HG02678 (cell line): ENCODE measurements at regions not wholly inside any gene's neighbourhood (a gene's known extent, or its start where the extent isn't known, plus 50 kb on each side); places are given as distances from the start of the nearest gene placed in this dataset.
"Not testable (repeated sequence)": the region's sequence is repeated elsewhere in the genome, so short reads cannot be mapped to it uniquely, and the experiment has no call there.

Experiments
- ATAC-seq: cut with Tn5 transposase; IDR thresholded peaks from one replicate; pipeline ENCODE4 v1.9.1; 2021; ENCODE audit warnings: mild to moderate bottlenecking, moderate library complexity; ENCODE audit not compliant: unreplicated experiment

DNA sequence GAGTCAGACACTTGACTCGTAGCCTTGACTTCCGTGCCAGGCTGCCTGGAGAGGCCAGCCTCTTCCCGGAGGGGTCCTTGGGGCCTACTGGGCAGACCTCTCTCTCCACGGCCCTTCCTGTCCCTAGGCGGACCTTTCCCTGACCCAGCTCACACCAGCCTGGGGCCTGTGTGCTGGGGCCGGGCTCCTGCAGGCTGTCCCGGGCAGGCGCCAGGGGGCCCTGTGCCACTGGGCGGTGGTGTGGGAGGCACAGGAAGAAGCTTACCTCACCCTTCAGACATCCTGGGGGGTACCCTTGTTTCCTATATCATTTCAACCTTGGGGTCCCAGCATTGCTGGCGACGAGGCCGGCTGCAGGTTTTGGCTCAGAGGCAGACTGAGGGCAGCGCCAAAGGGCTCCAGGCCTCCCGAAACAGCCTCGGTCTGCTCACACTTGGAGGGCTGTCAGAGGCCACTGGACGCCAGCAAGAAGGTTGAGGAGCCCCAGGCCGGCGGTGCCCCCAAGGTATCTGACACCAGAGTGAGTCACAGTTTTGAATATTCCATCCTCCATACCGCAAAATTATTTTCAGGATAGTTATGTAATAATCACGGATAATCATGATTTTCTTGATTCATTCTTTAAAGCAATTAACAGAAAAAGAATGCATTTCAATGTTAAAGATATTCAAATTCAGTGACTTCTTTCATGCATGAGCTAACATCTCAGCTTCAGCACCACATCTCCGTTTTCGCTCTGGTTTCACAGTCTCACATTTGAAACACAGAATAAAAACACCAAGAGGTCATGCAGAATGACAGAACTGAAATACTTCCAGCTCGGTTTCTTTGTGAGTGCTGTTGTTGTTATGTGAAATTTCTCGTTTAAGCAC is 3967.6 kb upstream of the TPTE start:
- not testable (repeated sequence) for ATAC-seq

DNA sequence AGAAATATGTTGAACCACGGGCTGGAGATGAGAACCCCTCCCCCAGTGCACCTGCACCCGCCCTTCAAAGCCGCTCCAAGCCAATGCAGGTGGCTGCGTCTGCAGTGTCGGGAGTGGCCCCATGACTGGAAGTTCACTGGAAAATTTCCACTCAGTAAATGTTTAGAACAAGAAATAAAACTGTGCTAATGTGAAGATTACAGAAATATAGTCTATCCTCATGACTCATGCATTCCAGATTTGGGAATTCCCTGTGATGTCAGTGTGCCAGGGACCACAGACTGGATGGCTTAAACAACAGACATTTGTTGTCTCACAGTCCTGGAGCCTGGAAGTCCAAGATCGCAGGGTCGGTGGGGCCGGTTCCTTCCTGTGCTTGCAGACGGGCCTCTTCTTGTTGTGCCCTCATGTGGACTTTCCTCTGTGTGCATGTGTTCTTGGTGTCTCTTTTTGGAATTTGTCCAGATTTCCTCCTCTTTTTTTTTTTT is 3967.0 kb upstream of the TPTE start:
- ATAC-seq = not testable (repeated sequence)

DNA sequence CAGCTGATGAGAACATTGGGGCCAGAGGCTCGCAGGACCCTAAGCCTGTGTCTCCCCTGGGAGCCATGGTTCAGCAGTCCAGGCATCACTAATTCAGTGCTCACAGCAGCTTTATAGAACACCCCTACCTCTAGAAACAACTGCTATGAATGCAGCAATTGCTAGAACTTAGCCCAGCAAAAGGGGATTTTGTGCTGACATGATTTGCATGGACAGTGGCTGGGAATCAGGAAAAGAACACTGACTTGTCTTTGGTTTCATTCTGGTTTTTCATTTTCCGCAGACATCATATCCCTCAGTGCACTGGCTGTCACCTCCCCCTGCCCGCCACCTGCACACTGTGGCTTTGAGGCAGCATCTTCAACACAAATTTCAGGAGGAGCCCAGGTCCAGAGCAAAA is 3964.9 kb upstream of the TPTE start:
- ATAC-seq = peak; percentile 53

DNA sequence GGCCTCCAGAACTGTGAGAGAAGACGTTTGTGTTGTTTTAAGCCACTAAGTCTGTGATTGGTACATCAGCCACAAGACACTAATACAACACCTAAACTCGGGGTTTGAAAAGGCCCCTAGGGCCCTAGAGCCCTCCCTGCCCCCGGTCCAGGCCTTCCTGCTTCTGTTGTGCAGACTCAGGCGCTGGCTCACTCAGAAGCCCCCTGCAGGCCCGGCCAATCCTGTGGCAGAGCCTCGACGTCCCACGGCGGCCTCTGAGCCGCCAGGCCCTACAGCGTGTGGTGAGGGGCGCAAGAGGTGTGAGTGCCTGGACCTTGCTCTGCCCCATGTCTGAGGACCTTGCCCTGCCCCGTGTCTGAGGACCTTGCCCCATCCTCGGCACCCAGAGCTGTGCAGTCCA is 3964.0 kb upstream of the TPTE start:
- ATAC-seq = not testable (repeated sequence)

DNA sequence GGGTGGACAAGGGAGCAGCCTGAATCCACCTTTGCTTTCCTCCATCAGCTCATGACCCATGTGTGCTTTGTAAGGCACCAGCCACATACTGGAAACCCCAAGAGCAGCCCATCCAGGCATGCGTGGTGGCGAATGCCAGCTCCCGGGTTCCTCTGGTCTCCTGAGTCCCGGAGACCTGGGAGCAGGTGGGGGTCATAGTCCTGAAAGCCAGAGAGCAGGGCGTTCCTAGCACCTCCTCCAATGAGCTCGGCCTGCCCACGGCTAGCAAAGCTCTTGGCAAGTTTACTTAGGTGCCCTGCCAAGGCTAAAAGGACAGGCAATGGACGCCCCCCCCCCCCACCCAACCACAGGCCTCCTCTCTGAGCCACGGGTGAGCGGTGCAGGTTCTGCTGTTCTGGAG is 3960.2 kb upstream of the TPTE start:
- ATAC-seq = not testable (repeated sequence)

DNA sequence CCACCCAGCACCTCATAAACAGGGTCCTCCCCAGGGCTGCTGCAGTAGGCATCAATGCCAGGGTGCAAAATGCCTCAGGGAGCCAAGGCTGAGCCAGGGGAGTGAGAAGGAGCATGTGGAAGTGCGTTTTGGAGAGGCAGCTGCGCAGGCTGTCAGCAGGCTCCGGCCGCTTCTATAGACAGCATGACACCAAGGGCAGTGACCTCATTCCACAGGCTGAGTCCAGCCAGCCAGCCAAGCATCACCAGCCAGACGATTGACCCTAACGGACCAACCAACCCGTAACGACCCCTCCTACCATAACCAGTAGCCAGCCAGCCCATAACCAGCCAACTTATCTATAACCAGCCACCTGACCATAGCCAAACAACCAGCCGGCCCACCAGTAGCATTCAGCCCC is 3959.8 kb upstream of the TPTE start:
- ATAC-seq = not testable (repeated sequence)

DNA sequence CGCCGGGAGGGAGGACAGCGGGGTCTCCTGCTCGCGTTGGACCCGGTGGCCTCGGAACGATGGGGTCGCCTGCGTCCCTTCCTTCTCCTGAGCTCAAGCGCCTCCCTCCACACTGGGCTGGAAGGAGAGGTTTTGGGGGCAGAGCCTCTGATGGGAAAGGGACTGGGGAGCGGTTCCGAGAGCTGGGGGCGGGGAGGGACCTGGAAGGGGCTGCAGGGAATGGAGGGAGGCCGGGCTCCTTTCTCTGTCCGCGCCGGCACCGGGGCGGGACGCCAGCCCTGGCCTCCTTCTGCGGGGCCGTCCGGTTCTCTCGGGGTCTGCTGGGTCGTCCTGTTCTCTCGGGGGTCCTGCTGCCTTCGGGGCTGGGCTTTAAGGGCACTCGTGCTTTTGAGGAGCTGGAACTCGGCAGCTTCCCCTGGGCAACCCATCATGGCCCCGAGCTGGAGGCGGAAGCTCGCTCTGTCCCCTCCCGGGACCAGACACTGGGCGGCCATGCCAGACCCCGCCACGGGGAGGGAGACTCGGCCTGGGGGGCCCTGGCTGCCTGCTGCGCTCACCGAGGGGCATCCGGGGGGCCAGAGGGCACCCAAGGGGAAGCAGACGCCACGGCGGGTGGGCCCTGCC is 3956.7 kb upstream of the TPTE start:
- not testable (repeated sequence) for ATAC-seq

DNA sequence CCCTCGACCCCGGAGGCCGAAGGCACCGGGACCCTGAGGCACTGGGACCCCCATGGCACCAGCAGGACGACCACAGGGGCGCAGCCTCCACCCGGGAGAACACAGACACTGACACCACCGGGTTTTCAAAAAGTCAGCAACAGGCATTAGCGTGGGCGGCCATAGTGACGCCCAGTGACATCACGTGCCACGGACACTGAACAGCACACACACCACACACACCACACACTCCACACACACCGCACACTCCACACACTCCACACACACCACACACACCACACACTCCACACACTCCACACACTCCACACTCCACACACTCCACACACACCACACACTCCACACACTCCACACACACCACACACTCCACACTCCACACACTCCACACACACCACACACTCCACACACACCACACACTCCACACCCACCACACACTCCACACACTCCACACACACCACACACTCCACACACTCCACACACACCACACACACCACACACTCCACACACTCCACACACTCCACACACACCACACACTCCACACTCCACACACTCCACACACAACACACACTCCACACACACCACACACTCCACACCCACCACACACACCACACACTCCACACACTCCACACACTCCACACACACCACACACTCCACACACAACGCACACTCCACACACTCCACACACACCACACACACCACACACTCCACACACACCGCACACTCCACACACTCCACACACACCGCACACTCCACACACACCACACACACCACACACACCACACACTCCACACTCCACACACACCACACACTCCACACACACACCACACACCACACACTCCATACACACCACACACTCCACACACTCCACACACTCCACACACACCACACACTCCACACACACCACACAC is 3955.9 kb upstream of the TPTE start:
- not testable (repeated sequence) for ATAC-seq

DNA sequence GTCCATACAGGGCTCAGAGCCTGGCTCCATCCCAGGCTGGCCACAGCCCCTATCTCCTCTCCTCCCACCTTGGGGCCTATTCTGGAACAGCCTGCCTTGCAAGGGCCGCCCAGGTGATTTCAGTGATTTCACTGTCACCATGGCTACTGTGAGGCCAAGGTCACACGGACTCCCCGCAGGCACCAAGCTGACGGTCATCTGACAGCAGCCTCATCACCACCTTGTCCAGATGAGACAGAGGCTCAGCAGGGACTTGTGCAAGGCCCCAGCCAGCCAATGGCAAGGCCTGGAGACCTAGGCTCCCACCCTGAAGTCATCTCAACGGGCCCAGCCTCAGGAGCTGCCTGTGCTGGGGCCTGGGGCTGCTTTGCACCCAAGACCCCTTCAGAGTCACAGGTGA is 3953.8 kb upstream of the TPTE start:
- ATAC-seq = not testable (repeated sequence)

DNA sequence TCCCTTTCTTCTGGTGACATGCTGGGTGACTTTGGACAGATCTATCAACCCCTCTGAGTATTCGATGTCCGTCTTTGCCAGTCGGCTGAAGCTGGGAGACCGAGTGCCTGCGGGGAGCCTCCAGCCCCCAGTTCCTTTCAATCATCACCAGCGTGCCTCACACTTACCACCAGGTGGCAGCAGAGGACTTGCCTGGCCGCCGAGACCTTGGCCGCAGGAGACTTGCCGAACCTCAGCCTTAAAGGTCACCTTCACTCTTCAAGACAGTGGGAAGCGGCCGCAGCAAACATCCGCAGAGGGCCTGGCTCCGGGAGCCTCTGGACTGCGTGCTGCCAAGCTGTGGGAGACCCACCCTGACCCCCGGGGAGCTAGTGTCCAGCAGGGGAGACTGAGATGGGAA is 3952.2 kb upstream of the TPTE start:
- ATAC-seq = peak; percentile 54

DNA sequence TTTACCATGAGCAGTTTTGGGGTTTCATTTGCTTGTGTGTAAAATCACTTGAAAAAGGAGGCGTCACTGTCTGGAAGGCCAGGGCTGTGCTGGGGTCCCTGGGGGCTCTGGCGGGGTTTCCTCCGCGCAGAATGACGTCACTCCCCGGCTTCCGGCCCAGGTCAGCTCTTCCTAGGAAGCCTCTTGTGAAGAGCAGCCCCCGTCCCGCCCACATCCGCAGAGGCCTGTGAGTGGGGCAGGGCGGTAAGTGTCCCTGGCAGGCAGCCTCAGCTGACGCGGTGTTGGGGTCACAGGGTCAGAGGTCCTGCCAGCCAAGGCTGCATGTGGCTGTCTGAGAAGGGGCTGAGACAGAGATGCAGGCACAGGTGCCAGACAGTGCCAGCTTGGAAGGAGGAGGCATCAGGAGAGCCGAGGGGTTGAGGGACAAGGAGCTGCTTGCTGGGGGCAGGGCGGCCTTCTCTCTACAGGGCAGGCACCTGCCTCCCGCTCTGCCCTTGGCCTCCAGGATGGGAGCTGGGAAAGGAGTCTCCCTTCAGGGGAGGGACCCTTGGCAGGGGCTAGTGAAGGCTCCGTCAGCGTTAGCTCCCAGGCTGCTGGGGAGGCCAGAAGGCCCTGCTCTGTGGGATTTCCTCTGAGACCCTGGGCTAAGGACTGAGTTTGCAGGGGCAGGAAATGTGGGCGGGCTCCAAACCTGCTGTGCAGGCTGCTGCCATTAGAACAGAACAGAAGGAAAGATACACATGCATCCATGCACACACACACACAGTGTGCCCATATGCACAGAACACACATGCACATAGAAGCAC is 3951.6 kb upstream of the TPTE start:
- peak; percentile 50 for ATAC-seq

DNA sequence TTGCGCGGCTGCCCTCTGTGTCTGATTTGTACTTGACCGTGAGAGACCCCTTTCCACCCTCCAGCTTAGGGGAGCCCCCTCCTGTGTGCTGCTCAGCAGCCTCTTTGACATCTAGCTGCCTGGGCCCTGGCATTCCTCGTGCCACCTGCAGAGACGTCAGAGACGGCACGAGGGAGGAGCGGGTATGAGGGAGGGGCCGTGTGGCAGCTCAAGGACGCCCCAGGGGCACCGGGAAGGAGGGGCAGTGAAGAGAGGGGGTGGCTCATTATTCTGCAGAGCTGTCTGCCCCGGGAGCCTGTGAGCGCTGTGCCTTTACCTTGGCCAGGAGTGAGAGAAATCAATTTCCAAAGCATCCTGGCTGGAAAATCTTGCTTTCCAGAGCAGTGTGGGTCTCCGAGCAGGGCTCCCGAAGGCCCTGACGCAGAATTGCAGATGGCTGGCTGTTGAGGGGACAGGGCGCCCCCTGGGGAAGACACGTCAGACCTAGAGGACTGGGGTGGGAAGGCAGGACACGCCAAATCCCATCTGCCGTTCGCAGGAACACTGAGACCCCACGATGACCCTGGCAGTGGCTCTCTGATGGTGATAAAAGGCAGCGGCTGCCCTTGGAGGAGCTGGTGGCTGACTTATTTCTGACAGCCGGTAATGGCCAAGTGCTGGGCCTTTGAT is 3950.5 kb upstream of the TPTE start:
- not testable (repeated sequence) for ATAC-seq

DNA sequence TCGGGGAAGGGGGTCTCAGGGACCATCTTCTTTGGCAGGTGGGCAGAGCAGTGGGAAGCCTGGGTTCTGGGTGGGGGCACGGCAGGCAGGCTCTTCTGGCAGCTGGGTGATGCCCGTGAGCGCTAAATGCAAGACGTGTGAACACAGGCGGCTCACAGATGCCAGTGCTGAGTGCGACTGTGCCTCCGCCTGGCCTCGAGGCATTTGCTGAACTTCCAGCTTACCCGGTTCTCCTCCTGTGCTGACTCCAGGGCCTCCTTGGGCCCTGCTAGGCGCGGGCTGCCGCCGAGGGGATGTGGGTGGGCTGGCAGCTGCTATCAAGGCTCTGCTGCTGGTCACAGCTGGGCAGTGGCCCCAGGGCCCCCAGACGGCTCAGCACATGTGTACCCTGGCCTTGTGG is 3947.8 kb upstream of the TPTE start:
- not testable (repeated sequence) for ATAC-seq

DNA sequence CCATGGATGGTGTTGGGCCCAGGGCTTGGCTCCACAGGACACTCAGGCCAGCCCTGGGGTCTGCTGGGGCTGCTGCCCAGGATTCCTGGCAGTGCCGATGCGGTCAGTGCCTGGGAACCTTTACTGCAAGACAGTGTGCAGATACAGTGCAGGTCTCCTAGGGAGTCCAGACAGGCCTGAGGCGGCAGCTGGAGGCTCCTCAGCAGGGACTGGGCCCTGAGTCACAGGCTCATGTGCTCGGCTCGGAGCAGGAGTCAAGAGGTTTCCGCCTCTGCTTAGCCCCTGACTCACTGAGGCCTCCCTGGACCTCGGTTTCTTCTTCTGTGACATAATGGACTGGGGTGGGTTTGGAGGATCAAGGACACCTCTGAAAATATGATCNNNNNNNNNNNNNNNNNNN is 3941.6 kb upstream of the TPTE start:
- not testable (repeated sequence) for ATAC-seq
